ENCODE measurements at regions not wholly inside any gene's neighbourhood (a gene's known extent, or its start where the extent isn't known, plus 50 kb on each side); places are given as distances from the start of the nearest gene placed in this dataset.

- peak; percentile 86 for FAIRE-seq
- DNase-seq (ENCODE audit: extremely low spot score, insufficient read length, low read depth) = no peak
These were observed 693.0 kb downstream of the LRFN5 start for GRCh38 chr14:42299692-42300091.

GRCh38 chr14:42293180-42293579 lies 686.5 kb downstream of the LRFN5 start:
- DNase-seq (ENCODE audit: extremely low spot score, insufficient read length, low read depth) (no peak), FAIRE-seq (no peak)

GRCh38 chr14:42277840-42278239 lies 671.2 kb downstream of the LRFN5 start:
- DNase-seq (ENCODE audit: extremely low spot score, insufficient read length, low read depth) (no peak), FAIRE-seq (no peak)

- no peak for FAIRE-seq
- DNase-seq (ENCODE audit: extremely low spot score, insufficient read length, low read depth) = no peak
These were observed 662.6 kb downstream of the LRFN5 start for GRCh38 chr14:42269234-42269633.

GRCh38 chr14:42248131-42248530 lies 641.5 kb downstream of the LRFN5 start:
- no peak for FAIRE-seq

GRCh38 chr14:42241101-42241500 lies 634.4 kb downstream of the LRFN5 start:
- FAIRE-seq (no peak), DNase-seq (ENCODE audit: extremely low spot score, insufficient read length, low read depth) (no peak)

More at GRCh38 chr14:42248131-42248530, 641.5 kb downstream of the LRFN5 start:
- no peak for DNase-seq (ENCODE audit: extremely low spot score, insufficient read length, low read depth)

GRCh38 chr14:42229976-42230375 lies 623.3 kb downstream of the LRFN5 start:
- no peak for FAIRE-seq

GRCh38 chr14:42229294-42229693 lies 622.6 kb downstream of the LRFN5 start:
- DNase-seq (ENCODE audit: extremely low spot score, insufficient read length, low read depth) (no peak), FAIRE-seq (no peak)

More at GRCh38 chr14:42229976-42230375, 623.3 kb downstream of the LRFN5 start:
- DNase-seq (ENCODE audit: extremely low spot score, insufficient read length, low read depth) = no peak

- DNase-seq (ENCODE audit: extremely low spot score, insufficient read length, low read depth) (no peak), FAIRE-seq (no peak)
These were observed 621.9 kb downstream of the LRFN5 start for GRCh38 chr14:42228611-42229010.

GRCh38 chr14:42224053-42224888 lies 617.6 kb downstream of the LRFN5 start:
- DNase-seq (ENCODE audit: extremely low spot score, insufficient read length, low read depth) = no peak

GRCh38 chr14:42222924-42223471 lies 616.3 kb downstream of the LRFN5 start:
- FAIRE-seq (peak; percentile 84), DNase-seq (ENCODE audit: extremely low spot score, insufficient read length, low read depth) (no peak)

More at GRCh38 chr14:42224053-42224888, 617.6 kb downstream of the LRFN5 start:
- peak; percentile 81 for FAIRE-seq

GRCh38 chr14:42214981-42215491 lies 608.4 kb downstream of the LRFN5 start:
- FAIRE-seq = no peak

GRCh38 chr14:42200957-42201356 lies 594.3 kb downstream of the LRFN5 start:
- FAIRE-seq (no peak), DNase-seq (ENCODE audit: extremely low spot score, insufficient read length, low read depth) (no peak)

More at GRCh38 chr14:42214981-42215491, 608.4 kb downstream of the LRFN5 start:
- no peak for DNase-seq (ENCODE audit: extremely low spot score, insufficient read length, low read depth)

- no peak for DNase-seq (ENCODE audit: extremely low spot score, insufficient read length, low read depth)
- FAIRE-seq = no peak
These were observed 591.3 kb downstream of the LRFN5 start for GRCh38 chr14:42198010-42198409.

- no peak for FAIRE-seq
- no peak for DNase-seq (ENCODE audit: extremely low spot score, insufficient read length, low read depth)
These were observed 586.3 kb downstream of the LRFN5 start for GRCh38 chr14:42192738-42193653.

- no peak for DNase-seq (ENCODE audit: extremely low spot score, insufficient read length, low read depth)
- no peak for FAIRE-seq
These were observed 584.1 kb downstream of the LRFN5 start for GRCh38 chr14:42190744-42191143.

- DNase-seq (ENCODE audit: extremely low spot score, insufficient read length, low read depth) (no peak), FAIRE-seq (no peak)
These were observed 581.2 kb downstream of the LRFN5 start for GRCh38 chr14:42187846-42188245.

GRCh38 chr14:42185718-42186117 lies 579.0 kb downstream of the LRFN5 start:
- FAIRE-seq (no peak), DNase-seq (ENCODE audit: extremely low spot score, insufficient read length, low read depth) (no peak)

GRCh38 chr14:42174357-42174756 lies 567.7 kb downstream of the LRFN5 start:
- DNase-seq (ENCODE audit: extremely low spot score, insufficient read length, low read depth) = no peak
- FAIRE-seq = no peak

GRCh38 chr14:42173206-42173605 lies 566.5 kb downstream of the LRFN5 start:
- DNase-seq (ENCODE audit: extremely low spot score, insufficient read length, low read depth) (no peak), FAIRE-seq (no peak)

Data from GM18507 (cell line).